Neural progenitor cell (in vitro differentiated cells): ENCODE measurements at regions not wholly inside any gene's neighbourhood (a gene's known extent, or its start where the extent isn't known, plus 50 kb on each side); places are given as distances from the start of the nearest gene placed in this dataset.

Experiments used
- DNase-seq: peaks from one replicate; pipeline ENCODE4 v3.0.0-alpha.2; 2016; ENCODE audit warnings: low spot score
- H2AFZ ChIP-seq: fragments of 200-600 bp; sonication (generic); replicated peaks from 2 replicates; pipeline ENCODE4 v1.6.1; 2016; ENCODE audit warnings: antibody characterized with exemption
- H3F3A ChIP-seq: fragments of 200-600 bp; sonication (generic); 2 replicates; pipeline ENCODE4 v1.6.1; 2016; ENCODE audit warnings: antibody characterized with exemption, low read depth
- H3K27ac ChIP-seq: fragments of 200-600 bp; sonication (generic); 2 replicates; pipeline ENCODE4 v1.5.1; 2016; ENCODE audit warnings: mild to moderate bottlenecking
- H3K27me3 ChIP-seq: fragments of 200-600 bp; sonication (generic); 2 replicates; pipeline ENCODE4 v1.6.1; 2016; ENCODE audit warnings: mild to moderate bottlenecking, moderate library complexity
- H3K36me3 ChIP-seq: fragments of 200-600 bp; sonication (generic); 2 replicates; pipeline ENCODE4 v1.5.1; 2016
- H3K4me1 ChIP-seq: fragments of 200-600 bp; sonication (generic); 2 replicates; pipeline ENCODE4 v1.6.1; 2016; ENCODE audit warnings: mixed run types
- H3K4me2 ChIP-seq: fragments of 200-600 bp; sonication (generic); 2 replicates; pipeline ENCODE4 v1.6.1; 2016
- H3K4me3 ChIP-seq: fragments of 200-600 bp; sonication (generic); 2 replicates; pipeline ENCODE4 v1.5.1; 2016
- H3K79me2 ChIP-seq: fragments of 200-600 bp; sonication (generic); 2 replicates; pipeline ENCODE4 v1.6.1; 2016; ENCODE audit warnings: low read depth
- H3K9ac ChIP-seq: fragments of 200-600 bp; sonication (generic); 2 replicates; pipeline ENCODE4 v1.6.1; 2016
- H3K9me3 ChIP-seq: fragments of 200-600 bp; sonication (generic); 2 replicates; pipeline ENCODE4 v1.5.1; 2016; ENCODE audit warnings: low read depth
- H4K20me1 ChIP-seq: fragments of 200-600 bp; sonication (generic); 2 replicates; pipeline ENCODE4 v1.6.1; 2016; ENCODE audit warnings: low read depth
- H3K27ac Mint-ChIP-seq: 3 replicates; pipeline ENCODE4 v1.8.0; 2021; ENCODE audit warnings: mixed read lengths
- H3K27me3 Mint-ChIP-seq: 2 replicates; pipeline ENCODE4 v1.8.0; 2022; ENCODE audit warnings: low read depth, mild to moderate bottlenecking, inconsistent platforms, moderate library complexity, mixed read lengths; ENCODE audit not compliant: insufficient read depth
- H3K36me3 Mint-ChIP-seq: 3 replicates; pipeline ENCODE4 v1.8.0; 2021; ENCODE audit warnings: mixed read lengths
- H3K4me1 Mint-ChIP-seq: 3 replicates; pipeline ENCODE4 v1.8.0; 2021; ENCODE audit warnings: mixed read lengths
- H3K4me3 Mint-ChIP-seq: 3 replicates; pipeline ENCODE4 v1.8.0; 2021; ENCODE audit warnings: mild to moderate bottlenecking, moderate library complexity, mixed read lengths
- H3K9me3 Mint-ChIP-seq: 3 replicates; pipeline ENCODE4 v1.8.0; 2020; ENCODE audit warnings: mixed read lengths
- EZH2 ChIP-seq: fragments of 200-600 bp; sonication (generic); IDR thresholded peaks from 2 replicates; pipeline ENCODE4 v1.6.1; 2017; ENCODE audit warnings: antibody characterized with exemption, mild to moderate bottlenecking, moderate library complexity
- EZH2phosphoT487 ChIP-seq: fragments of 200-600 bp; sonication (generic); IDR thresholded peaks from 2 replicates; pipeline ENCODE4 v1.6.1; 2017; ENCODE audit warnings: antibody characterized with exemption
- TF ChIP-seq, protein P1 (sequence below): fragments of 200-600 bp; sonication (generic); IDR thresholded peaks from 2 replicates; pipeline ENCODE4 v1.5.1; 2017; ENCODE audit warnings: antibody characterized with exemption, mild to moderate bottlenecking

DNA sequence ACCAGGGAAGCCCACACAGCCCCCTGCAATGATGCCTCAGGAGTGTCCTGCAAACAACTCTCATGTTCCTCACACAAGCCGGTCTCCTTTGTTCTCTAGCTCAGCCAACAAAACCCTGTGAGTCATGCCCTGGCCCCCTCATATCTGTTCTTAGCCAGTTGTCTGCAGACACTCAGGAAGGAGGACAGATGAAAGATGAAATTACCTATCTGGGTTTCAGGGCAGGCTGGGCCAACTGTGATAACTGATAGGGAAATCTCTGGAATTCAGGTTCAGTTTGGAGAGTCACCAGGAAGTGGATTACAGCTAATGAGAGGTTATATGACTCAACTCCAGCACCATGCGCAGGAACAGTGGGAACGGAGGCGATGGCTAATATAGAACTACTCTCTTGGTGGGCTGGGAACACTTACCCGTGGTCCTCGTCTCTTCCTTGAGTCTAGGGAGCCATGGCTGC is 352.0 kb upstream of the ADAMTS9 start:
- no peaks in the 10 kb centered on the region for H3K9me3 ChIP-seq
- no peaks in the 10 kb centered on the region for H3K4me1 ChIP-seq
- H3K4me2 ChIP-seq = no peak overlapping the region
- no peak overlapping the region for H3K27ac Mint-ChIP-seq
- no peak overlapping the region for H3K4me3 Mint-ChIP-seq
- H3K36me3 ChIP-seq = no peaks in the 10 kb centered on the region
- H4K20me1 ChIP-seq = no peaks in the 10 kb centered on the region
- peaks cover 11% of the 10 kb centered on the region for H3K4me1 Mint-ChIP-seq
- no peak overlapping the region for H3K27ac ChIP-seq
- no peak overlapping the region for H3K4me3 ChIP-seq
- H2AFZ ChIP-seq = no peak overlapping the region
- TF ChIP-seq, protein P1, sequence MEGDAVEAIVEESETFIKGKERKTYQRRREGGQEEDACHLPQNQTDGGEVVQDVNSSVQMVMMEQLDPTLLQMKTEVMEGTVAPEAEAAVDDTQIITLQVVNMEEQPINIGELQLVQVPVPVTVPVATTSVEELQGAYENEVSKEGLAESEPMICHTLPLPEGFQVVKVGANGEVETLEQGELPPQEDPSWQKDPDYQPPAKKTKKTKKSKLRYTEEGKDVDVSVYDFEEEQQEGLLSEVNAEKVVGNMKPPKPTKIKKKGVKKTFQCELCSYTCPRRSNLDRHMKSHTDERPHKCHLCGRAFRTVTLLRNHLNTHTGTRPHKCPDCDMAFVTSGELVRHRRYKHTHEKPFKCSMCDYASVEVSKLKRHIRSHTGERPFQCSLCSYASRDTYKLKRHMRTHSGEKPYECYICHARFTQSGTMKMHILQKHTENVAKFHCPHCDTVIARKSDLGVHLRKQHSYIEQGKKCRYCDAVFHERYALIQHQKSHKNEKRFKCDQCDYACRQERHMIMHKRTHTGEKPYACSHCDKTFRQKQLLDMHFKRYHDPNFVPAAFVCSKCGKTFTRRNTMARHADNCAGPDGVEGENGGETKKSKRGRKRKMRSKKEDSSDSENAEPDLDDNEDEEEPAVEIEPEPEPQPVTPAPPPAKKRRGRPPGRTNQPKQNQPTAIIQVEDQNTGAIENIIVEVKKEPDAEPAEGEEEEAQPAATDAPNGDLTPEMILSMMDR = no peak
- no peak for TF ChIP-seq EZH2phosphoT487
- TF ChIP-seq EZH2 = no peak
- H3F3A ChIP-seq = no peaks in the 10 kb centered on the region
- no peaks in the 10 kb centered on the region for H3K79me2 ChIP-seq
- no peak overlapping the region for H3K9ac ChIP-seq
- DNase-seq = no peak
- H3K36me3 Mint-ChIP-seq = no peaks in the 10 kb centered on the region
- H3K27me3 Mint-ChIP-seq = no peaks in the 10 kb centered on the region
- H3K9me3 Mint-ChIP-seq = peaks cover 2% of the 10 kb centered on the region
- H3K27me3 ChIP-seq = no peaks in the 10 kb centered on the region

DNA sequence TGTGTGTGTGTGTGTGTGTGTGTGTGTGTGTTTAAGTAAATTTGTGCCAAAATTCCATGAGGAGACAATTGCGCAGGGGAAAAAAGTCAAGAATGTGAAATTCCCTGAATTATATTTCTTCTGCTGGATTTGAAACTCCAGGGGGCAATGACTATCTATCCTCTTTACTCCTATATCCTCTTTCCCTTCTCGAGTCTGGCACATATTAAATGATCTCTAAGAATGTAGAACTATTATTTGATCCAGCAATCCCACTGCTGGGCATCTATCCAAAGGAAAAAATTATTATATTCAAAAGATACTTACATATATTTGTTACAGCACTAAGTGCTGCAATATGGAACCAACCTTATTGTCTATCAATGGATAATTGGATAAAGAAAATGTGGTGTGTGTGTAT is 350.1 kb upstream of the ADAMTS9 start:
- H3K36me3 Mint-ChIP-seq = no peaks in the 10 kb centered on the region
- H3K4me3 Mint-ChIP-seq = no peak overlapping the region
- H3F3A ChIP-seq = no peaks in the 10 kb centered on the region

DNA sequence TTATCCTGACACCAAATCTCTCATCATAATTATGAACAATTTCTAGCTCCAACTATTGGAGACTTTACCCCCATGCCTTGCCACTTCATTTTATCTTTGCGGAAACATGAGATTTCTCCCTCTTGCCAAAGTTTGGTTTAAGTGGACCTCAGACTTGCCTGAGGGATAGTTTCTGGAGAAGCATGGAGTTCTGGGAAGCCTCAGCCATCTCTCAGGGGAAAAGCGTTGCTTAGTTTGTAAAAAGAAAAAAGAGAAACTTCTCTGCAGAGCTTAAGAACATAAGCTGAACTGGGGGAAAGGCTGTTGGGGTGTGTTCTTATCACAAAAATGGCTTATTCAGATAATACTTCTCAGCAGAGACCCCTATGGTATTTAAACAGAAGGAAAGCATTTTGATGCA is 347.4 kb upstream of the ADAMTS9 start:
- Mint-ChIP-seq H3K4me1 (peaks cover 13% of the 10 kb centered on the region), H3K27me3 (no peaks in the 10 kb centered on the region)
- no peak for TF ChIP-seq EZH2phosphoT487
- TF ChIP-seq, protein P1 = no peak
- TF ChIP-seq EZH2 = no peak

More for the DNA sequence above, 350.1 kb upstream of the ADAMTS9 start:
- Histone ChIP-seq H3K4me2 (no peak overlapping the region), H3K36me3 (no peaks in the 10 kb centered on the region), H3K27ac (no peak overlapping the region), H3K9me3 (no peaks in the 10 kb centered on the region), H2AFZ (no peak overlapping the region), H3K27me3 (no peaks in the 10 kb centered on the region), H3K4me3 (no peak overlapping the region), H3K4me1 (no peaks in the 10 kb centered on the region), H3K79me2 (no peaks in the 10 kb centered on the region), H3K9ac (no peak overlapping the region), H4K20me1 (no peaks in the 10 kb centered on the region)
- no peak for DNase-seq
- Mint-ChIP-seq H3K4me1 (peaks cover 11% of the 10 kb centered on the region), H3K27ac (no peak overlapping the region), H3K27me3 (no peaks in the 10 kb centered on the region), H3K9me3 (no peaks in the 10 kb centered on the region)
- no peak for TF ChIP-seq EZH2
- TF ChIP-seq, protein P1 = no peak
- TF ChIP-seq EZH2phosphoT487 = no peak

More for the DNA sequence above, 347.4 kb upstream of the ADAMTS9 start:
- Histone ChIP-seq H3K4me3 (no peak overlapping the region), H3K4me2 (no peak overlapping the region), H3K36me3 (no peaks in the 10 kb centered on the region), H3K4me1 (no peaks in the 10 kb centered on the region), H2AFZ (peak overlapping the region; percentile 44), H4K20me1 (no peaks in the 10 kb centered on the region), H3K27me3 (no peaks in the 10 kb centered on the region), H3K27ac (no peak overlapping the region), H3K9ac (no peak overlapping the region), H3K79me2 (no peaks in the 10 kb centered on the region), H3K9me3 (no peaks in the 10 kb centered on the region), H3F3A (no peaks in the 10 kb centered on the region)
- no peaks in the 10 kb centered on the region for H3K36me3 Mint-ChIP-seq
- no peak overlapping the region for H3K27ac Mint-ChIP-seq
- H3K4me3 Mint-ChIP-seq = no peak overlapping the region
- DNase-seq = no peak
- H3K9me3 Mint-ChIP-seq = no peaks in the 10 kb centered on the region
